Caki2 (cell line): ENCODE measurements at regions not wholly inside any gene's neighbourhood (a gene's known extent, or its start where the extent isn't known, plus 50 kb on each side); places are given as distances from the start of the nearest gene placed in this dataset.
"Not testable (repeated sequence)": the region's sequence is repeated elsewhere in the genome, so short reads cannot be mapped to it uniquely, and the experiment has no call there.

Source experiments
- DNase-seq: peaks from one replicate; pipeline ENCODE4 v3.0.0-alpha.2; 2015; ENCODE audit warnings: low read depth
- in situ Hi-C: cut with HindIII; loops from 2 replicates; pipeline ENCODE4 v1.10.0; 2016; ENCODE audit warnings: low sequenced_read_pairs, low pct_unique_long_range_greater_than_20kb, mixed read lengths

- in situ Hi-C loops: no loop called here
- no peak for DNase-seq
These were observed 204.6 kb downstream of the RND3 start for GRCh38 chr2:150282771-150283371.

- DNase-seq: no peak
- in situ Hi-C loops: no loop called here
These were observed 205.1 kb downstream of the RND3 start for GRCh38 chr2:150282357-150282756.

GRCh38 chr2:150280231-150280630 lies 207.2 kb downstream of the RND3 start:
- no peak for DNase-seq
- in situ Hi-C loops: no loop called here

GRCh38 chr2:150279686-150280085 lies 207.8 kb downstream of the RND3 start:
- in situ Hi-C loops: no loop called here
- DNase-seq: no peak

- no peak for DNase-seq
- in situ Hi-C loops: no loop called here
These were observed 210.7 kb downstream of the RND3 start for GRCh38 chr2:150276737-150277136.

- in situ Hi-C loops: no loop called here
- DNase-seq: no peak
These were observed 213.4 kb downstream of the RND3 start for GRCh38 chr2:150274108-150274507.

GRCh38 chr2:150271952-150272802 lies 215.3 kb downstream of the RND3 start:
- in situ Hi-C loops: no loop called here
- no peak for DNase-seq

- in situ Hi-C loops: no loop called here
- no peak for DNase-seq
These were observed 219.6 kb downstream of the RND3 start for GRCh38 chr2:150267651-150268415.

GRCh38 chr2:150266931-150267330 lies 220.5 kb downstream of the RND3 start:
- DNase-seq: no peak

GRCh38 chr2:150264442-150264841 lies 223.0 kb downstream of the RND3 start:
- DNase-seq: no peak
- in situ Hi-C loops: no loop called here

More at GRCh38 chr2:150266931-150267330, 220.5 kb downstream of the RND3 start:
- in situ Hi-C loops: no loop called here

GRCh38 chr2:150261691-150262090 lies 225.8 kb downstream of the RND3 start:
- in situ Hi-C loops: no loop called here
- DNase-seq: no peak

- no peak for DNase-seq
- in situ Hi-C loops: no loop called here
These were observed 226.8 kb downstream of the RND3 start for GRCh38 chr2:150260636-150261035.

GRCh38 chr2:150259746-150260145 lies 227.7 kb downstream of the RND3 start:
- no peak for DNase-seq
- in situ Hi-C loops: no loop called here

GRCh38 chr2:150258781-150259307 lies 228.6 kb downstream of the RND3 start:
- DNase-seq: no peak
- in situ Hi-C loops: no loop called here

GRCh38 chr2:150256736-150257135 lies 230.7 kb downstream of the RND3 start:
- DNase-seq: no peak
- in situ Hi-C loops: no loop called here

GRCh38 chr2:150255528-150255927 lies 231.9 kb downstream of the RND3 start:
- in situ Hi-C loops: no loop called here
- no peak for DNase-seq

- DNase-seq, in situ Hi-C loops: not testable (repeated sequence)
These were observed 237.7 kb downstream of the RND3 start for GRCh38 chr2:150249735-150250134.

- DNase-seq: no peak
- in situ Hi-C loops: no loop called here
These were observed 240.0 kb downstream of the RND3 start for GRCh38 chr2:150247481-150247880.
